C4-2B (cell line): ENCODE measurements at regions not wholly inside any gene's neighbourhood (a gene's known extent, or its start where the extent isn't known, plus 50 kb on each side); places are given as distances from the start of the nearest gene placed in this dataset.

ENCODE experiments used
- ZFX ChIP-seq: fragments of 450-650 bp; IDR thresholded peaks from 2 replicates; pipeline ENCODE4 v1.6.1; 2017
- TF ChIP-seq, protein P1 (sequence below): fragments of 450-650 bp; conservative IDR thresholded peaks from 2 replicates; pipeline ENCODE4 v1.5.1; 2017; ENCODE audit warnings: mild to moderate bottlenecking

DNA sequence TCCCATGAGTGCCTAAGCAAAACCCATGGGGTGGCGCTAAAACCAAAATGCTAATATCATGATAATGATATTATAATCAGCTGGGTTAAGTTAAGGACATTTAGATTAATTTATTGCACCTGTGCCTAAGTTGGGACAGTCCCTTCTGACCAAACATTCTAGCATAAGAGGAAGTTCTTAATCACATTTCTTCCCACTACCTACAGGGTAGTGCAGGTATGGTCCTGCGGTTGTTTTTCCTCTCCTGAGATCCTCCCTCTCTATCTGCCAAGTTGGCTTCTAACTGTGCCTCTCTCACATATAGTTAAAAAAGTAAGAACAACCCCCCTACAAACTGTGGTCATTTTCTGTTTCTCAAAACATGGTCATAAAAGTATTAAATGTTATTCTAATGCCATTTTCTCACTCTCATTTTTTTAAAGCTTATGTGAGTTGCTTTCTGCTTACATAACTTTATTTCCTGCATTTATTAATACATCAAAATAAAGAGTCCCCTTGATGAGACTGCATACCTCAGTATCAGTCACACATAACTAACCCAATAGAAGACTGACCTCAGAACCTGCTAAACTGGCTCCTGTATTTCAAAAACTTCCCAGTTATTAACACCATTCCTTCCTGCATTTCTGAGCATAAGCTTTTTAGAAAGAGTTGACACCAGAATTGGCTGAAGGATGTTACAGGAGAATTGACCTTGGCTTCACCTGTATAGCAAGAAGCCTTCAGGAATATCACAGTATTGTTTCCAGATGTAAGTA is 1332.5 kb downstream of the FSTL5 start:
- TF ChIP-seq, protein P1, sequence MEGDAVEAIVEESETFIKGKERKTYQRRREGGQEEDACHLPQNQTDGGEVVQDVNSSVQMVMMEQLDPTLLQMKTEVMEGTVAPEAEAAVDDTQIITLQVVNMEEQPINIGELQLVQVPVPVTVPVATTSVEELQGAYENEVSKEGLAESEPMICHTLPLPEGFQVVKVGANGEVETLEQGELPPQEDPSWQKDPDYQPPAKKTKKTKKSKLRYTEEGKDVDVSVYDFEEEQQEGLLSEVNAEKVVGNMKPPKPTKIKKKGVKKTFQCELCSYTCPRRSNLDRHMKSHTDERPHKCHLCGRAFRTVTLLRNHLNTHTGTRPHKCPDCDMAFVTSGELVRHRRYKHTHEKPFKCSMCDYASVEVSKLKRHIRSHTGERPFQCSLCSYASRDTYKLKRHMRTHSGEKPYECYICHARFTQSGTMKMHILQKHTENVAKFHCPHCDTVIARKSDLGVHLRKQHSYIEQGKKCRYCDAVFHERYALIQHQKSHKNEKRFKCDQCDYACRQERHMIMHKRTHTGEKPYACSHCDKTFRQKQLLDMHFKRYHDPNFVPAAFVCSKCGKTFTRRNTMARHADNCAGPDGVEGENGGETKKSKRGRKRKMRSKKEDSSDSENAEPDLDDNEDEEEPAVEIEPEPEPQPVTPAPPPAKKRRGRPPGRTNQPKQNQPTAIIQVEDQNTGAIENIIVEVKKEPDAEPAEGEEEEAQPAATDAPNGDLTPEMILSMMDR: no peak
- TF ChIP-seq ZFX: no peak
